ENCODE measurements at regions not wholly inside any gene's neighbourhood (a gene's known extent, or its start where the extent isn't known, plus 50 kb on each side); places are given as distances from the start of the nearest gene placed in this dataset.
"Not testable (repeated sequence)": the region's sequence is repeated elsewhere in the genome, so short reads cannot be mapped to it uniquely, and the experiment has no call there.

DNA sequence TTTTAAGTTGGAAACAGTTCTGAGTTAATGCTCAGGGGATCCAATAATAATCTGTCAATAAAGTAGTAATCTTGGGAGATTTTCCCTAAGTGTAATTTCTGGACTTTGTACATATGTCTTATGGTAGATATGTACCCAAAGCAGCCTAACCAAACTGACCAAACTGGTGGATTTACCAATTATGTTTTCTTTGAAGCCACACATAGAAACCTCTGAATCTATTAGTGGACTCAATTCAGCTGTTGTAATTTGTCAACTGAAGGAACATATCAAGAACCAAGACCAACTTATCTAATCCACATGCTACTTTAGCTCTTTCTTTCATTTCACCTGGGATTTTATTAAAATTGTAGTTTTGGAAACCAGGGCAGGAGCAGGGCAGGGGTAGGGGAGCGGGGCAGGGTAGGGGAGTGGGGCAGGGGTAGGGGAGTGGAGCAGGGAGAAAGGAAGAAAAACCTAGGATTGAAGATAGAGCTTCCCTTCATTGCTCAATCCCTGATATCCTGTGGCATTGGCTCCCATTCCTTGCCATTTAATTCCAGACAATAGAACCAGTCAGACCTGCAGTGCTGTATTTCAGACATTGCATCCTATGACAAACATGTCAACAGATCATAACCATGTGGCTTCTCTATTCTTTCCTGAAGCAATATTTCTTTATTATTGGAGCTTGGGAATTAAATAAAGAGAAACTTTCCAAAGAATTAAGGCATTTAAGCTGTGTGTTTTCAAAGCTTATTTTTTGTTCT, 101.8 kb downstream of the NFKBIZ start:
- DNase-seq = peak; percentile 33

DNA sequence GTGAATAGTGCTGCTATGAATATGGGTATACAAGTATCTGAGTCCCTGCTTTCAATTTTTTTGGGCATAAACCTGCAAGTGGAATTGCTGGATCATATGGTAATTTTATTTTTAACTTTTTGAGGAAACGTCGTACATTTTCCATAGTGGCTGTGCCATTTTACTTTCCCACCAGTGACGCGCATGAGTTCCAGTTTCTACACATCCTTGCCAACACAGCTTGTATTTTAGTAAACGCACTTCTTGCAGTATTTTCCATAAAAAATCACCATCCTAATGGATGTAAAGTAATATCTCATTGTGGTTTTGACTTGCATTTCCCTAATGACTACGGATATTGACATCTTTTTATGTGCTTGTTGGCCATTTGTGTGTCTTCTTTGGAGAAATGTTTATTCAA, 105.0 kb downstream of the NFKBIZ start:
- peak; percentile 26 for DNase-seq

DNA sequence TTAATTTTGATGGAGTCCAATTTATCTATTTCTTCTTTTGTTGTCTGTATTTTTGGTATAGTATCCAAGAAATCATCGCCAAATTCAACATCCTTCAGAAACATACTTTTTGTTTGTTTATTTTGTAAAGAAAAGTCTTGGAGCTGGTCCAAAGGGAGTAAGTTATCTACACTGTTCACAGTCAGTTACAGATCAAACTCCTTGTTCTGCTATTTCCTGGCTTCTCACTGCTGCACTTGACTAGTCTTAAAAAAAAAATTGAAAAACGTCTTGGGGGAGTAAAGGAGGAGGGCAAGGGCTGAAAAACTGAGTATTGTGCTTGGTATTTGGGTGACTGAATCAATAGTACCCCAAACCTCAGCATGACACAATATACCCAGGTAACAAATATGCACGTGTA, 105.6 kb downstream of the NFKBIZ start:
- peak; percentile 56 for DNase-seq

DNA sequence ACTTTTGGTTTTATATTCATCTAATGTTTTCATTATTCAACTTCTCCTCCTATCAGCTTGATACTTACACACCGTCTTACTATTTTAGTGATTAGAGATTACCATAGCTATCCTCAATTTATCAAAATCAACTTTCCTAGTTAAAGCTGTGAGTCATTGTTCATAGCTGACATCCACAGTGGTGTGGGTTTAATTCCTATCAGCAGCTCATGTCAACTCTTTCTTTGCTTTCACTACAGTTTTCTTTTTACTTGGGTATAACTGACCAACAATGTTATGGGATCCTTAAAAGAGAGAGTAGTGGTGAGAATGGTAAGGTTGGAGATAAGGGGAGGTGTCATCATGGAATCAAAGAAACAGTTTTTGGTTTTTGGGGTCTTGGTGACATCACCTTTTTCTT, 112.7 kb downstream of the NFKBIZ start:
- DNase-seq = no peak

DNA sequence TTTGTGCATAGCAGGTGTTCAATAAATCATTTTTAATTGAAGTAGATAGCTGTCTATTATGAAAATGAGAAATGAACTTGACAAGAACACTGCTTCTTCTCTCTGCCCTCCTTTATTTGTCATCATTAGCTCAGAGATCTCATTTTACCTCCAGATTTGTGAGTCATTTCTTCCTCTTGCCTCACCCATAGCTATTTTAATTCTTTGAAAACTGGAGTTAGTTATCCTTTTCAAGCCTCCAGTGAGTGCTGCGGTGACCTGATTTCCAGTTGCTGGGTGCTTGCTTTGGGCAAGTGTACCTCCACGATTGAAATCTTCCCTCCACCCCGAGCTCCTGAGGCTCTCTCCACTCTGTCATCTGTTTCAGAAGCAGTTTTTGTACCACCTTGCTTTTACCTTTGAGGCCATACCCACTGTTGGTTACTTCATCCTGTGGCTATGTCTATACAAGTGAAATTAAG, 114.6 kb downstream of the NFKBIZ start:
- DNase-seq = peak; percentile 30

DNA sequence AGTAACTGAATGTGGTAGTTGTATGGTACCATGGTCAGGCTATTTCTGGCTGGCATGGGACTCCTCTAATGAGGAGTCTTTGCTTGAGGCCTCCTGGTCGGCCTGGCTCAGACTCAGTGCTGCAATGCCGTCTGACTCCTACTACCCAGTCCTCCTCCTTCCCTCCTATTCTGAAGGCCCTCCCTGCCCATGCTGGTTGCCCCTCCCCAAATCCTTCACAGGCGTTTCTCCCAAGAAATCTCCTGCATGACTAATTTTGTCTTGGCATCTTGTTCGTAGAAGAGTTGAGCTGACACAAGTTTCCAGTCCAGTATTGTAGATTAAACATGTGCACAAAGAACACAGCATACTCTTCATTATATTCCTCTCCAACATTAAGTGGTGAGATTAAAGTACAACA, 115.5 kb downstream of the NFKBIZ start:
- DNase-seq = no peak

DNA sequence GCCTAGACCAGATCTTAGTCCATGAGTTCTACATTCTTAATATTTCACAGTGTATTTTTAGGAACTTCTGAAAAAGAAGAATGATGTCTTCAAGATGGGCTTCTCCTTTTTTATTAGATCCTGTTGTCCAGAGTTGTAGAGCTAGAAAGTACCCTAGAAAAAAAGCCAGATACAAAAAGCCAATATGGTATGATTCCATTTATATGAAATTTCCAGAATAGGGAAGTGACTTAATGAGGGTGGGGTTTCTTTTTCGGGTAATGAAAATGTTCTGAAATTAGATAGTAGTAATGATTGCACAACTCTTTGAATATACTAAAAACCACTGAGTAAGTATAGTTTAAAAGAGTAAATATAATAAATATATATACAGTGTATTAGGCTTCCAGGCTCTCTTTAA, 116.9 kb downstream of the NFKBIZ start:
- DNase-seq = no peak

DNA sequence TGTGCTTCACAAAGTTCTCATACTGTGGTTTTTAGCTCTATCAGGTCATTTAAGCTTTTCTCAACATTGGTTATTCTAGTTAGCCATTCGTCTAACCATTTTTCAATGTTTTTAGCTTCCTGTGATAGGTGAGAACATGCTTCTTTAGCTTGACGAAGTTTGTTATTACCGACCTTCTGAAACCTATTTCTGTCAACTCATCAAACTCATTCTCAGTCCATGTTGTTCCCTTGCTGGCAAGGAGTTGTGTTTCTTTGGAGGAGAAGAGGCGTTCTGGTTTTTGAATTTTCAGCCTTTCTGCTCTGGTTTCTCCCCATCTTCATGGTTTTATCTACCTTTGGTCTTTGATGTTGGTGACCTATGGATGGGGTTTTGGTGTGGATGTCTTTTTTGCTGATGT, 120.9 kb downstream of the NFKBIZ start:
- no peak for DNase-seq

DNA sequence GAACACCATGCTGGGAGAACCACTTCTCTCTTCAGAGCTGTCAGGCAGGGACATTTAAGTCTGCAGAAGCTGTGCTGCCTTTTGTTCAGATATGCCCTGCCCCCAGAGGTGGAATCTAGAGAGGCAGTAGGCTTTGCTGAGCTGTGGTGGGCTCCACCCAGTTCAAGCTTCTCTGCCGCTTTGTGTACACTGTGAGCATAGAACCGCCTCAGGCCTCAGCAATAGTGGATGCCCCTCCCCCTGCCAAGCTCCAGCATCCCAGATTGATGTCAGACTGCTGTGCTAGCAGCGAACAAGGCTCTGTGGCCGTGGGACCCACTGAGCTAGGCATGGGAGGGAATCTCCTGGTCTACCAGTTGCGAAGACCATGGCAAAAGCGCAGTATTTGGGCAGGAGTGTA, 121.6 kb downstream of the NFKBIZ start:
- DNase-seq = no peak

DNA sequence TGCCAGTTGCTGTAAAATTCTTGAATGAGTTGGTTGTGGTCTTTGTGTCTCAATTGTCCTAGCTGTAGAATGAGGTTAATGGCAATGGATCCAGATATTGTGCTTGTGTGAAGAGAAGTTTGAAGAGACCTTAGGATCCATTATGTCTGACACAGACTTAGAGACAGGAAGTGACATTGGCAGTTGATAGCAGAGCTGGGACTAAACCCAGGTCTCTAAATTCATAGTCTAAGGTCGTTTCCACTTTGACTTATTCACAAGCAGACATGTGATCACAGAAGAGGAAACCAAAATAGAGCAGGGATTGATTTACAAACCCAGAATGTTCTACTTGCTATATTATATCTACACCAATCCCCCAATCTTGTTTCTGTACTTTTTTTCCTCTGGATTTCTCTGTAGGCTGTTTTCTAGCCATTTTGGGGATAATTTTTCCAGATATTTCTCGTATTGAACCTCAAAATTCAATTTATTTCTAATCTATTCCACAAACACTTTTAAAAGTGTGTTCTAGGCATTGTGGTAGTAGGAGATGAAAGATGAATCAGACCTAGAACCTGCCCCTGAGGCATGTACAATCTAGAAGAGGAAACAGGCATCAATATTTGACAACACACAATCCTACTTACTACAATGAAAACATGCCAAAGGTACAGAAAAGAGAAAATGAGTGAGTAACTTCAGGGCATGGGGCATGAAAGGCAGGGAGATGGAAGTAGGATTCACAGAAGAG, 123.3 kb downstream of the NFKBIZ start:
- no peak for DNase-seq

DNA sequence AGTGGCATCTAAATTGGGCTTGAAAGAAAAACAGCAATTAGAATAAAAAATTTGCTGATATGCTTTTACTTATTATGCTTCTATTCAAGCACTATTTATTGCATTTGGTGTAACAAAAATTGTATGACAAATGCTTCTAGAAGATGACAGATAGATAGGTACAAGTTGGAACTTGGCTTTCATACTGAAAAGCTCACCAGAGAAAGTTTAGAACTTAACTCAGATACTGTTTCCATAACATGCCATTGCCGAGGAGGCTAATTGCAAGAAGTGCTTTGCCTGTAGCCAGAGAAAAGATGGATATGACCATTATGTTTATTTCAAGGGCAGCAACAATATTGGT, 123.8 kb downstream of the NFKBIZ start:
- DNase-seq = no peak

DNA sequence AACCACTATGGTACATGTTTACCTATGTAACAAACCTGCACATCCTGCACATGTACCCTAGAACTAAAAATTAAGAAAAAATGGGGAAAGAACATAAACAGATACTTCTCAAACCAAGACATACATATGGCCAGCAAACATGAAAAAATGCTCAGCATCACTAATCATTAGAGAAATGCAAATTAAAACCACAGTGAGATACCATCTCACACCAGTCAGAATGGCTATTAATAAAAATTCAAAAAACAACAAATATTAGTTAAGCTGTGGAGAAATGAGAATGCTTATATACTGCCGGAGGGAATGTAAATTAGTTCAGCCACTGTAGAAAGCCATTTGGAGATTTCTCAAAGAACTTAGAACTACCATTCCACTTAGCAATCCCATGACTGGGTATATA, 126.1 kb downstream of the NFKBIZ start:
- DNase-seq = not testable (repeated sequence)

DNA sequence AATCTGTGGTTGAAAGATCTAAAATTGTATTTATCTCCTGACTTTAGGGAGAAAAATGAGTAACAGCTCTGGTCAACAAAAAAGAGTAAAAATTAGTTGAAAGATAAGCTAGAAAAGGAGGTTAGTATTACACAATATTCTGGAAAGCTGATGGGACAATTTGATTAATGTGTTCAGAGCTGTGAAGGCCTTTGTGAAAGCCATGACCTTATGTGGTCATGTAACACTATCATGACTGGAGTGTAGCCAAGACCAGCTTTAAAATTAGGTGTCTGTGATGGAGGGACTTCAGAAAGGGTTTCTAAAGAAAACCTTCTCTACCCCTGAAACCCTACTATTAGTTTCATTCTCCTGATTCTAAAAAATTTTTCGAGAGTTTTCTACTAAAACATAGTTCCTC, 127.2 kb downstream of the NFKBIZ start:
- DNase-seq = no peak

DNA sequence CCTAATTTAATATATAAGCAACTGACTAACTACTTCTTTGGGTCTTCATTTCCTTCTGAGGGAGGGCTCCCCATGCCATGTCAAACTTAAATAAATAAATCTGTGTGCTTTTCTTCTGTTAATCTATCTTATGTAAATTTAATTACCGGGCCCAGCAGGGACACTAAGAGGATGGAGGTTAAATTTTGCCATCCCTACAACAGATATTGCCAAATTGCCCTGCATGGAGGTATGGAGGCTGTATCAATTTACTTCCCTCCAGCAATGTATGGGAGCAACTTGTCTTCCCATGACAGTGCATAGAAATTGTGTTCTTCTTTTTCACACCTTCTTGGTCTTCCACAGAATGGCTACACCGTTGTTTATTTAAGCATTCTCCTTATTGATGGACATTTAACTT, 129.0 kb downstream of the NFKBIZ start:
- DNase-seq = no peak

DNA sequence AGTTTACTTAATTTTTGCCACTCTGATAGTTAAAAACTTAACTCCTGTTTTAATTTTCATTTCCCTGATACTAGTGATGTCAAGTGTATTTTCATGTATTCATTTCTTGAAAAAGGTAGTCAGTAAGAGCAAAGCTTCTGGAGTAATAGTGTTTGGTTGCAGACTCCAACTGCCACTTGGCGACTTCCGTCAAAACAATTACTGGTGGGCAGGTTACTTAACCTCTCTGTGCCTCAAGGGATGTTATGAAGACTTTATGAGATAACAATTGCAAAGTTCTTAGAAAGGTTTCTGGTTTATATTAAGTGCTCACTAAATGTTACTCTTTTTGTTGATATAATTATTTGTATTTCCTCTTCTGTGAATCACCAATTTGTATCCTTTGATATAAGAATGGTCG, 129.7 kb downstream of the NFKBIZ start:
- no peak for DNase-seq

DNA sequence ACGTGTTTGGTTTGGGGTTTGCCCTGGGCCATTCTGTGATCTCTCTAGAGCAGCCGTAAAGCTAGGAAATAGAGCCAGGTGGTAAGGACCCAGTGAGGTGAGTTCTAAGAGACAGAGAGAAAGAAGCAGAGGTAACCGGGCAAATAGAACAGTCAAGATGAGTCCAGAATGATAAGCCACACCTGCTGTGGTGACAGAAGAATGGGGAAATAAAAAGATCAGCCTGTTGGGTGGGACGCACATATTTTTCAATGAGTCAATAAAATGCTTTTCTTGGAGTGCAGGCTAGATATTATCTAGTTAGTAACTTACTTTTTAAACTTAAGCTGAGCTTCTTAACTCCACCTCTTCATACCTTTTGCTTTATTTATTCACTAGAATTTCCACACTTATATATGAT, 135.0 kb downstream of the NFKBIZ start:
- no peak for DNase-seq

DNA sequence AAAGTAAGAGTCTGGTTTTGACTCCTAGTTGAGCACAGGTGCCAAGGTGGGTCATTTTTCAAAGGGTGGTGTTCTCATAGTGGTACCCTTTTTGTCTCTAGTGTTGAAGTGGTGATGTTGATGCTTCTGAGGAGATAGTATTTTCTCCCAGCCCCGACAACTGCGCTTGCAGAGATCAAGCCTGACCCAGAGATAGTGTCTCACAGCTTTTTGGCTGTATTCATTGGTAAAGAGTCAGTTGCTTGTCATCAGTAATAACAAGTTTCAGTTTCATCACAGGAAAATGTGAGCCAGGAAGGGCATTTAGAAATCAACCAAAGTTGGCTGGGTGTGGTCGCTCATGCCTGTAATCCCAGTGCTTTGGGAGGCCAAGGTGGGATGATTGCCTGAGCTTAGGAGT, 139.3 kb downstream of the NFKBIZ start:
- no peak for DNase-seq

DNA sequence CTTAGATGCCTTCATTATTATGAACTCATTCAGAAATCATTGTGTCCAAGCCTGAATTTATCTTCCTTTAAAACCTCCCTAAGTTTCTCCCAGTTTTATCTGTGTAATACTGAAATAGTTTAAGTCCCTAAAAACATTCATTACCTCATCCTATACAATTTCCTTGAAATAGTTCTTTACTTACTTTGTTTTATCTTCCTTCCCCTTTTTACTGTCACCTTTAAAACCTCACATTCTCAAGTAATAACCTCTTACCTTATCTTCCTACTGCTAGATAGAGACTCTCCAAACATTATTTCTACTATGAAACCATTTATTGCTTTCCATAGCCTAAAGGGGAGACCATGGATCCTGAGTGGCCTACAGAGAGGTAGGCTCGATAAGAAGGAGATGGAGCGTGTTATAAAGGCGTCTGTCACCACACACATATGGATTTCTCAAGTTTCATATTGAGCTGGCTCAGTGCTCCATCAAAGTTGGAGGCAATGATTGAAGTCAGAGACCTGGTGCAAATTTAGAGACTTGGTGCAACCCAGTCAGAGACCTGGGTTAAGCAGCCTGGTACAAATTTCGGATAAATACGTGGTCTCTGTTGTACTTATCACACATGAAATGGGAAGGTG, 140.4 kb downstream of the NFKBIZ start:
- no peak for DNase-seq

DNA sequence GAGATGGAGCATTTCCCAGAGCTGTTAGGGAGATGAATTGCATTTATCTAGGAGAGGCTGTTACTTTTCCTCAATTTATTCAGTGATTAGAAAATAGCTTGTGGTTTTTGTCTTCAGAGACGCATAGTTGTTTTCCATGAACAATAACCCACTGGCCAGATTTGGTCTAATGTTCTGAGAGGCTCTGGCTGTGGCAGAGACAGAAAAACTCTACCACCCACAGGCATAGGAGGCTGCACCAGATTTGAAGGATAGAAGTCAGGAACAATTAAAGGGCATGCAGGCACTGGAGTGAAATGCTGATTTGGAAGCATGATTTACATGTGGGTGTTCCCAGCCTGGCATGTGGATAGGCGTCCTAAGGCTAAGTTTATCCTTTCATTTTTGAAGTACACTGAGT, 143.5 kb downstream of the NFKBIZ start:
- no peak for DNase-seq

DNA sequence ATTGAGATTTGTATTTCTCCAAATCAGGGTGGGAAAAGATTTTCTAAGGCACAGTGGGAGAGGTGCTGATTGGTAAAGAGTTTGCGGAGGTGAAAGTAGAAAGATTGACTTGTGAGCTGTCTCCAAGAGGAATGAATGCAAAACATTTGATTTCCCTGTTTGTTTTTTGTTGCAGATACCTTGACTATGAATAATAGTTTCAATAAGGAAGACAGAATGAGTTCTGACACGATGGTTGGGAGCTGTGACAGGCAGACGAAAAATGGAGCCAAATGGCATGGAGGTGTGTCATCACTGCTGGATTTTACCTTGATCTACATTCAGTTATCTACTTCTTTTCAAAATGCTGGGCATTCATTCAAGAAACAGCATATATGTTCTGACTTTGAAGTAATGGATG, 145.1 kb downstream of the NFKBIZ start:
- DNase-seq = no peak

DNA sequence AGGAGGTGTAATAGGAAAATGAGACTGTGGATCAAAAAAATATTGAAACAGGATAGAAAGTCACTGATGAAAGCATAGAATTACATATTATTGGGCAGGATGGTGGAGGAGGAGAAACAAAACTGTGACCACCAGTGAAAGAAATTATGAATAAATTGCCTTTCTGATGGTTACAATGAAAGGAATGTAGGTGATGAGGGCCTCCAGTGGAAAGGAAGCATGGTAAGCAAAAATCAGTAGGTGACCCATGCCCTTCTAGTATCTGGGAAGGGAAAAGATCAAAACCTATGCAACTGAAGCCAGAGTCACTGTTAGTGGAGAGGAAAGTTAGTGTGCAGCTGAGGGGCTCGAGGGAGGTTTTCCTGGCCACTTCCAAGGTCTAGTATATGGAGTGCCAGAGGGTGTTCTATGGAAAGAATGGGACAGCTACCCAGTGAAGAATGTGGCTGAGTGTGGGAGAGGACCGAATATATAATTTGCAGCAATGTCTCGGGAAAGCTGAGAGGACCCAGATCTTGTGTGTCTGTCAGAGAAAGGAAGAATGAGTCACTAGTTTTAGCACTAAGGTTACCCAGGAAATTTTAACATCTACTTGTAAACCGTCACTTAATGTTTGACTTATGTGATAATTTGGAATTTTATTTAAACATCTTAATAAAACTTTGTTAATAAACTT, 146.2 kb downstream of the NFKBIZ start:
- DNase-seq = no peak

DNA sequence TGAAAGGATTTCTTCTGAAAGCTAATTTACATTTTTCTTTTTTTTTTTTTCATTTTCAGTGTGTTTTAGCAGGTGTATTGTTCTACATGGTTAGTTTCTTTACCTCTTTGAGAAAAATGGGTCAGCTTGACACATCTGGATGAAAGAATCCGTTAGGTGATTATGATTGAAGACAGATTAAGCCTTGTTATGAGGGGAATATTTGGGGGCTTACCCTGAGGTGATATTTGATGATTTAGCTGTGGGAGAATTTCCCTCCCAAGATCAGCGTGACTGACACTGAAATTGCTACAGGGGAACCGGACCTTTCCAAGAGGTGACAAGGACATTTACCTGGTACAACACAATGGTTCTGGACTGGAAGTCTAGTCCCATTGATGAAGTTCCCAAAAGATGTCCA, 147.5 kb downstream of the NFKBIZ start:
- no peak for DNase-seq

DNA sequence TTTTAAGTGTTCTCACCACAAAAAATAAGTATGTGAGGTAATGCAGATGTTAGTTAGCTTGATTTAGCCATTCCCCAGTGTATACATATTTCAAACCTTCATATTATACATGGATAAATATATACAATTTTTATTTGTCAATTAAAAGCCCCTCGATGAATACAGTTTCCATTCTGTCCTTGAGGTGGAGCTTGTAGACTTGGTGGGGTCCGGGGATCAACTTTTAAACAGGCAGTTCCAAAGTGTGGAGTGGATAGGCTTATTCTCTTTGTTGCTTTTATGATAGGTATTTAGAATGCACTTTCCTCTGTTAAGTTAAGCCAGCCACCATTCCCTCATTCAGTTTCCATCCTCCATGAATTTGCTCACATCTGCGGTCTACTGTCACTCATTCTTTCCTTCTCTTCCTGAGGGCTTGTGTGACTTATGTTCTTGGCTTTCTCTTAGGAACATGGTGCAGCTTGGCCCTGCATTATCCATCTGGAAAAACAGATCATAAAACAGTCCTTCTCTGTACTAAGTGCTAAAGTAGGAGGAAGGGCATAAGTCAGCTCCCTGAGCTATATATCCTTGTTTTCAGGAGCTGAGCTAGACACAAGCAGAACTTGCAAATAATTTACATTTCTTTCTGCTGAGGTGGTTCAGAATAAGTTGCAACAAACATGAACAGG, 149.1 kb downstream of the NFKBIZ start:
- DNase-seq = peak; percentile 22
